Activated naive CD4-positive, alpha-beta T cell treated with anti-CD3 and anti-CD28 coated beads for 36 hours (primary cell): ENCODE measurements at regions not wholly inside any gene's neighbourhood (a gene's known extent, or its start where the extent isn't known, plus 50 kb on each side); places are given as distances from the start of the nearest gene placed in this dataset.
"Not testable (repeated sequence)": the region's sequence is repeated elsewhere in the genome, so short reads cannot be mapped to it uniquely, and the experiment has no call there.

Source experiments
- CTCF ChIA-PET: fragments of 350-600 bp; sonication (Branson Sonifier 250); formaldehyde crosslinking; loops from one replicate; lab custom pipeline; 2021; ENCODE audit warnings: antibody characterized with exemption; lab: Charles Lee
- DNase-seq: peaks from one replicate; pipeline ENCODE4 v3.0.0-alpha.2; 2020
- H3K27ac Mint-ChIP-seq: one replicate; pipeline ENCODE4 v1.8.0; 2021; ENCODE audit warnings: mild to moderate bottlenecking, mixed read lengths
- H3K27me3 Mint-ChIP-seq: one replicate; pipeline ENCODE4 v1.8.0; 2021; ENCODE audit warnings: low read depth, mixed read lengths
- H3K36me3 Mint-ChIP-seq: one replicate; pipeline ENCODE4 v1.8.0; 2021; ENCODE audit warnings: low read depth, mixed read lengths
- H3K4me1 Mint-ChIP-seq: one replicate; pipeline ENCODE4 v1.8.0; 2021; ENCODE audit warnings: low read depth, mixed read lengths
- H3K4me3 Mint-ChIP-seq: one replicate; pipeline ENCODE4 v1.8.0; 2021; ENCODE audit warnings: mild to moderate bottlenecking, moderate library complexity, mixed read lengths
- H3K9me3 Mint-ChIP-seq: one replicate; pipeline ENCODE4 v1.8.0; 2021; ENCODE audit warnings: mixed read lengths
- intact Hi-C: fragments of 100-400 bp; cut with micrococcal nuclease; formaldehyde crosslinking; loops from one replicate; pipeline ENCODE4 v1.15.1; 2023

- CTCF ChIA-PET, H3K27ac Mint-ChIP-seq, H3K36me3 Mint-ChIP-seq, intact Hi-C loops, H3K4me1 Mint-ChIP-seq, DNase-seq, H3K27me3 Mint-ChIP-seq, H3K4me3 Mint-ChIP-seq: not testable (repeated sequence)
- H3K9me3 Mint-ChIP-seq = peaks cover 28% of the 10 kb centered on the region
Observed at GRCh38 chrX:64657229-64657628, 262.0 kb upstream of the MTMR8 start.

GRCh38 chrX:64642482-64642881 is 247.2 kb upstream of the MTMR8 start:
- intact Hi-C loops = no loop called here
- Mint-ChIP-seq H3K36me3 (no peaks in the 10 kb centered on the region), H3K4me3 (no peak overlapping the region), H3K9me3 (peaks cover 10% of the 10 kb centered on the region), H3K4me1 (no peaks in the 10 kb centered on the region), H3K27me3 (no peaks in the 10 kb centered on the region), H3K27ac (no peak overlapping the region)
- DNase-seq = peak; percentile 17
- CTCF ChIA-PET = no interaction called here
